ENCODE measurements at regions not wholly inside any gene's neighbourhood (a gene's known extent, or its start where the extent isn't known, plus 50 kb on each side); places are given as distances from the start of the nearest gene placed in this dataset.

DNA sequence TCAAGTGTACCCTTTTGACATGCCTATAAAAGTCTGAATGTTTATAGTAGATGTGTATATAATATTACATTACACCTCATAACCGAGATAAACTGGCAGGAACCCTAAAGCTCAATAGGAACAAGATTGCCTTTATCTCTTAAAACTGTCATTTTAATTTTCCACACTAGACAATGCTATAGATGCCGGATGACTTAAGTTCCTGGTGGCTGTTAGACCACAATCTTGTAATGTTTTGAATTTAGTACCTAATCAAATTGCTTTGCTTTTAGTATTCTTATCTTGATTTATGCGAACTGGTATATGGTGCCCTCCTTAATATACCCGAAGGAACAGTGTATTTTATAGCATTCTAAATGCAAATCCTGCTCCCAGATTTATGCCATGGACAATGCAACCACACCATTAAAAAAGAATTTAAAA, 1397.0 kb upstream of the ADGRL4 start:
- Histone ChIP-seq H3K36me3 (ENCODE audit: control insufficient read depth in 2 of 4, insufficient read depth in 4 of 4, low read length in 3 of 4) (no peaks in the 10 kb centered on the region), H2BK120ac (replicated peaks; ENCODE audit: low read depth, low read length) (no peak overlapping the region), H3K14ac (ENCODE audit: insufficient read length) (no peak overlapping the region), H3K9me3 (ENCODE audit: insufficient read depth in 2 of 2, low read depth in 1 of 2, low read length in 1 of 2) (peaks cover 5 to 10% of the 10 kb centered on the region in 2 experiments; a peak in 2 of 4 replicates), H3K56ac (replicated peaks; ENCODE audit: insufficient read length, low read depth, low read length) (no peak overlapping the region), H3K4ac (replicated peaks; ENCODE audit: insufficient read length, low read depth, low read length) (no peak overlapping the region), H3K23ac (ENCODE audit: insufficient read length) (no peak overlapping the region), H2AK5ac (ENCODE audit: low read depth, low read length) (no peak overlapping the region), H2BK20ac (ENCODE audit: low read length) (no peak overlapping the region), H4K20me1 (replicated peaks in 1 of 2; ENCODE audit: control insufficient read depth in 1 of 2, insufficient read depth in 2 of 2, low read length in 2 of 2) (no peaks in the 10 kb centered on the region), H3K9ac (replicated peaks in 1 of 4; ENCODE audit: extremely low read depth in 1 of 4, low read depth in 3 of 4, low read length in 3 of 4) (no peak overlapping the region), H2AFZ (ENCODE audit: low read length) (no peak overlapping the region), H3K4me2 (ENCODE audit: insufficient read depth in 1 of 2, low read depth in 2 of 2, low read length in 2 of 2) (no peak overlapping the region), H3K27ac (ENCODE audit: low read depth, low read length) (no peak overlapping the region), H3K79me1 (ENCODE audit: low read depth, low read length) (no peaks in the 10 kb centered on the region), H2BK15ac (ENCODE audit: low read length) (no peak overlapping the region), H2BK5ac (ENCODE audit: low read depth, low read length) (no peak overlapping the region), H3K18ac (ENCODE audit: extremely low read depth, low read length) (no peak overlapping the region), H4K8ac (ENCODE audit: extremely low read depth, insufficient read depth, low read length) (no peak overlapping the region), H3K23me2 (ENCODE audit: low read depth, low read length) (no peaks in the 10 kb centered on the region), H4K5ac (ENCODE audit: insufficient read length, low read depth, low read length) (no peak overlapping the region), H3K79me2 (ENCODE audit: control insufficient read depth in 1 of 2, insufficient read depth in 2 of 2, low read length in 2 of 2) (no peaks in the 10 kb centered on the region), H4K91ac (replicated peaks; ENCODE audit: insufficient read length, low read length) (no peak overlapping the region), H3K4me3 (ENCODE audit: extremely low read depth in 1 of 4, insufficient read depth in 2 of 4, low read depth in 3 of 4, low read length in 4 of 4) (no peak overlapping the region), H3K4me1 (replicated peaks in 1 of 4; ENCODE audit: control insufficient read depth in 3 of 4, insufficient read depth in 4 of 4, low read length in 3 of 4) (no peaks in the 10 kb centered on the region), H3K27me3 (replicated peaks in 1 of 4; ENCODE audit: control insufficient read depth in 3 of 4, extremely low read depth in 1 of 4, insufficient read depth in 3 of 4, low read length in 3 of 4) (no peaks in the 10 kb centered on the region), H2BK12ac (ENCODE audit: low read depth, low read length) (no peak overlapping the region)
- FAIRE-seq, result no peak
- DNase-seq (ENCODE audit: low read depth in 1 of 2, low spot score in 2 of 2), result no peak
- TF ChIP-seq SP1 (IDR thresholded peaks at IDR 0.05; ENCODE audit: low read depth, low read length) (no peak), TAF1 (IDR thresholded peaks at IDR 0.05; ENCODE audit: low read depth, low read length) (no peak), MAFK (IDR thresholded peaks at IDR 0.05; ENCODE audit: low read depth, low read length) (no peak), TEAD4 (IDR thresholded peaks at IDR 0.05; ENCODE audit: low read depth, low read length) (no peak), EP300 (IDR thresholded peaks at IDR 0.05; ENCODE audit: borderline replicate concordance in 1 of 2, low read depth in 2 of 2, low read length in 2 of 2) (no peak), EGR1 (IDR thresholded peaks at IDR 0.05; ENCODE audit: borderline replicate concordance, low read depth, low read length) (no peak), POLR2AphosphoS5 (IDR thresholded peaks at IDR 0.05; ENCODE audit: low read depth, low read length) (no peak)
- ChIA-PET CTCF (ENCODE audit: partially characterized antibody) (no interaction called here), POLR2A (ENCODE audit: partially characterized antibody) (no interaction called here)
- 92% methylated on average over 4 of the region's 4 CpGs; no CpG with 5 or more reads in 1 of the 2 experiments for WGBS, 2 experiments (ENCODE audit: extremely low coverage in 1 of 2, insufficient coverage in 1 of 2, insufficient read length in 1 of 2, insufficient replicate concordance in 2 of 2, low coverage in 1 of 2, low lambda C conversion rate in 2 of 2, missing lambda C conversion rate in 1 of 2)

Measured in H1 (cell line).